Sigmoid colon (tissue), 6 donors: ENCODE measurements at regions not wholly inside any gene's neighbourhood (a gene's known extent, or its start where the extent isn't known, plus 50 kb on each side); places are given as distances from the start of the nearest gene placed in this dataset.

Source experiments
- DNase-seq: peaks from one replicate; pipeline ENCODE4 v3.0.0-alpha.2; 2019
- H3K27ac ChIP-seq, 4 donors: fragments of 200-600 bp; sonication (generic); one replicate each; pipeline ENCODE4 v1.5.1; 2016 to 2019; ENCODE audit warnings: mild to moderate bottlenecking in 1 of 4
- H3K27me3 ChIP-seq, 3 donors: fragments of 200-600 bp; sonication (generic); one replicate each; pipeline ENCODE4 v1.5.1; 2019; ENCODE audit warnings: mild to moderate bottlenecking in 1 of 3
- H3K36me3 ChIP-seq, 4 donors: fragments of 200-600 bp; sonication (generic); one replicate each; pipeline ENCODE4 v1.5.1; 2016 to 2019
- H3K4me1 ChIP-seq, 4 donors: fragments of 200-600 bp; sonication (generic); one replicate each; pipeline ENCODE4 v1.5.1; 2017 to 2019
- H3K4me3 ChIP-seq, 4 donors: fragments of 200-600 bp; sonication (generic); one replicate each; pipeline ENCODE4 v1.5.1; 2017 to 2019; ENCODE audit warnings: mild to moderate bottlenecking in 2 of 4, moderate library complexity in 1 of 4
- H3K9me3 ChIP-seq, 4 donors: fragments of 200-600 bp in 3 of 4; sonication (generic) in 3 of 4; one replicate each; pipeline versions ENCODE4 v1.5.1 to v1.6.1; 2013 to 2019
- EP300 ChIP-seq, 4 donors: sonication (generic); formaldehyde crosslinking; IDR thresholded peaks; one replicate each; pipeline ENCODE4 v1.6.1; 2017; ENCODE audit warnings: antibody characterized with exemption in 4 of 4
- POLR2A ChIP-seq, 2 donors: fragments of 450-650 bp; IDR thresholded peaks; one replicate each; pipeline ENCODE4 v1.6.1; 2016; ENCODE audit warnings: antibody characterized with exemption in 2 of 2, mild to moderate bottlenecking in 2 of 2, moderate library complexity in 2 of 2
- POLR2AphosphoS5 ChIP-seq, 4 donors: sonication (generic); formaldehyde crosslinking; IDR thresholded peaks; one replicate each; pipeline ENCODE4 v1.6.1; 2017; ENCODE audit warnings: antibody characterized with exemption in 4 of 4
- WGBS, 2 donors: extraction: QIAGEN DNeasy Blood & Tissue Kit; methylation state at CpG; one replicate each; pipeline ENCODE4 v1.1.7; 2013; 5-methylcytosine and 5-hydroxymethylcytosine counted together
- intact Hi-C: fragments of 100-400 bp; cut with DNase I; formaldehyde crosslinking; loops from one replicate; pipeline ENCODE4 v1.15.1; 2023
- TF ChIP-seq, protein P1 (sequence below), 4 experiments: fragments of 450-650 bp in 3 of 4; fragments of 200-600 bp in 1 of 4; IDR thresholded peaks; one replicate each; pipeline ENCODE4 v1.5.1; 2016 to 2019; ENCODE audit warnings: antibody characterized with exemption in 4 of 4, mild to moderate bottlenecking in 3 of 4, moderate library complexity in 2 of 4
- donor health status: healthy with polysubstance abuse.
- donor health status: healthy.

DNA sequence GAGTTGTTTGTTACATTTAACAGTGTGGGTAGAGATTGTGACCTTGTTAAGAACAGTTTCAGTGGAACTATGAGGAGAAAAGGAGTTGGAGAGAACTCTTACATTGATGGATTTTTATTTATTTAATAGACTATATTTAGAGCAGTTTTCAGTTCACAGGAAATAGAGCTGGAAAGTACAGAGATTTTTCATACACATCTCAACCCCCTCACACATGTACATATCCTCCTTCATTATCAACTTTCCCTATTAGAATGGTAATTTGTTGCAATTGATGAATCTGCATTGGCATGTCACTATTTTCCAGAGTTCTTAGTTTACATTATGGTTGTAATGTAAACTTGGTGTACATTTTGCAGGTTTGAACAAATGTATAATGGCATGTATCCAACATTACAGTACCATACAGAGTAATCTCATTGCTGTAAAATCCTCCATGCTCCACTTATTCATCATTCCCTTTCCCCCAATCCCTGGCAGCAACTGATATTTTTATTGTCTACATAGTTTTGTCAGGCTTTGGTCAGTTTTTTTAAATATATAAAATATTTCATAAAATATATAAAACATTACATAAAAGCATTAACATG lies 756.6 kb upstream of the DPPA4 start:
- H3K4me1 ChIP-seq: peaks cover 0 to 12% (median 9%) of the 10 kb centered on the region in 4 donors
- H3K4me3 ChIP-seq: no peak overlapping the region
- no peaks in the 10 kb centered on the region for H3K27me3 ChIP-seq
- H3K36me3 ChIP-seq: no peaks in the 10 kb centered on the region
- H3K9me3 ChIP-seq: no peaks in the 10 kb centered on the region
- TF ChIP-seq, protein P1, sequence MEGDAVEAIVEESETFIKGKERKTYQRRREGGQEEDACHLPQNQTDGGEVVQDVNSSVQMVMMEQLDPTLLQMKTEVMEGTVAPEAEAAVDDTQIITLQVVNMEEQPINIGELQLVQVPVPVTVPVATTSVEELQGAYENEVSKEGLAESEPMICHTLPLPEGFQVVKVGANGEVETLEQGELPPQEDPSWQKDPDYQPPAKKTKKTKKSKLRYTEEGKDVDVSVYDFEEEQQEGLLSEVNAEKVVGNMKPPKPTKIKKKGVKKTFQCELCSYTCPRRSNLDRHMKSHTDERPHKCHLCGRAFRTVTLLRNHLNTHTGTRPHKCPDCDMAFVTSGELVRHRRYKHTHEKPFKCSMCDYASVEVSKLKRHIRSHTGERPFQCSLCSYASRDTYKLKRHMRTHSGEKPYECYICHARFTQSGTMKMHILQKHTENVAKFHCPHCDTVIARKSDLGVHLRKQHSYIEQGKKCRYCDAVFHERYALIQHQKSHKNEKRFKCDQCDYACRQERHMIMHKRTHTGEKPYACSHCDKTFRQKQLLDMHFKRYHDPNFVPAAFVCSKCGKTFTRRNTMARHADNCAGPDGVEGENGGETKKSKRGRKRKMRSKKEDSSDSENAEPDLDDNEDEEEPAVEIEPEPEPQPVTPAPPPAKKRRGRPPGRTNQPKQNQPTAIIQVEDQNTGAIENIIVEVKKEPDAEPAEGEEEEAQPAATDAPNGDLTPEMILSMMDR (IDR thresholded peaks at IDR 0.05): no peak
- TF ChIP-seq POLR2AphosphoS5 (IDR thresholded peaks at IDR 0.05) (no peak), EP300 (IDR thresholded peaks at IDR 0.05) (no peak), POLR2A (IDR thresholded peaks at IDR 0.05) (no peak)
- H3K27ac ChIP-seq: no peak overlapping the region
- no peak for DNase-seq
- intact Hi-C loops: no loop called here

DNA sequence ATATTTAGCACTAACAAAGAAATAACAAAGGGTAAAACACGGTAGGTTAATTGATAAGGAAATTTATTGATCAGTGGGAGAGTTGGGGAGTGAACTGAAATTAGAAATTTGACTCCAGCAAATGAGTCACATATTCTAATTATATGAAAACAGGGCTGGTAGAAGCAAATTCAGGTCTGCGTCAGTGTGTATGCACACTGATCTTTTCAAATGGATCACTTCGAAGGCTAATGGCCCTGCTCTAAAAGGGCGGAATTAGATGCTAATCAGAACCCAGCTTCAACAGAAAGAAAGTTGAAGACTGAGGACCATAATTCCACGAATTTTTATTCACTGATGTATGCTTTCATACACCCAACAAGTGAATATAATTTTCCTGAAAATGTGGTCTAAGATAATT lies 762.4 kb upstream of the DPPA4 start:
- WGBS, 2 donors: 72 to 75% methylated on average over 5 of the region's 5 CpGs

DNA sequence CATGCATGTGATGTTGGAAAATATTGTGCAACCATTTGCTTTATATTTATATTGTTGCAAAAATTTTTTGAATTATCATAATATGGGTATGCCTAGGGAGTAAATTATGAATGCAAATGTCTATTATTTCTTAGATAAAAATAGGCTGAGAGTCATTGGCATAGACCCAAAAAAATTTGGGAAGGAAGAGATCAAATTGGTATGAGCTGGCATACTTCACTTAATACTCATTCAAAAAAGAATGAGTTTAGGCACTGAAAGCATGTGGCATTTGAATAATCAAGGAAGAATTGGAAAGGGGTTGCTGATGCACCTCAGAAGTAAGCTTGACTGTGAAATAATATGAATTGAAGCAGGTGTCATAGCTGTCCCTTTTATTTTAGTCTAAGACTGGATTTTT lies 764.0 kb upstream of the DPPA4 start:
- Histone ChIP-seq H3K4me1 (no peaks in the 10 kb centered on the region), H3K36me3 (no peaks in the 10 kb centered on the region), H3K9me3 (no peaks in the 10 kb centered on the region), H3K27me3 (no peaks in the 10 kb centered on the region), H3K4me3 (no peak overlapping the region), H3K27ac (no peak overlapping the region)
- intact Hi-C loops: no loop called here
- TF ChIP-seq, protein P1 (IDR thresholded peaks at IDR 0.05): no peak
- TF ChIP-seq POLR2AphosphoS5 (IDR thresholded peaks at IDR 0.05) (no peak), POLR2A (IDR thresholded peaks at IDR 0.05) (no peak), EP300 (IDR thresholded peaks at IDR 0.05) (no peak)
- no peak for DNase-seq

More for the DNA sequence above, 762.4 kb upstream of the DPPA4 start:
- Histone ChIP-seq H3K4me3 (no peak overlapping the region), H3K9me3 (no peaks in the 10 kb centered on the region), H3K36me3 (no peaks in the 10 kb centered on the region), H3K27me3 (no peaks in the 10 kb centered on the region), H3K27ac (no peak overlapping the region), H3K4me1 (no peaks in the 10 kb centered on the region)
- TF ChIP-seq POLR2A (IDR thresholded peaks at IDR 0.05) (no peak), EP300 (IDR thresholded peaks at IDR 0.05) (no peak), POLR2AphosphoS5 (IDR thresholded peaks at IDR 0.05) (no peak)
- TF ChIP-seq, protein P1 (IDR thresholded peaks at IDR 0.05): no peak
- no peak for DNase-seq
- intact Hi-C loops: no loop called here

DNA sequence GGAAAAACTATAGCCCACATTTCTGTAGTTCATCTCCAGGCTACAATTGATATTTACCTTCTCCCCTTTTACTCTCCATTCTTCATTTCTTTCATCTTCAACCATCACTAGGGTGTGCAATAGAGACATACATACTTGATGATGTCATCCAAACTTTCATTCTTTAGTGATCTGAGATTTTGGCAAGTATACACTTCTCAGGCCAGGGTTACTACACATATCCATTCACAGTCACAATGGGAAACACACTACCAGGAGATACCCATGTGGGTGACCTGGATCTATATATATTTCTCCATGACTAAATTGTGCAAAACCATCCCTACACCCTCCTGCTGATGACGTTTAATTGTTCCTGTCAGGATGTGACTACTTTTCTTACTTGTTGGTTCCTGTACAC lies 769.5 kb upstream of the DPPA4 start:
- no peaks in the 10 kb centered on the region for H3K27me3 ChIP-seq
- no peak overlapping the region for H3K27ac ChIP-seq
- H3K36me3 ChIP-seq: no peaks in the 10 kb centered on the region
- 86 to 90% methylated on average over 1 of the region's 1 CpG for WGBS, 2 donors
- no peak for TF ChIP-seq POLR2A (IDR thresholded peaks at IDR 0.05)
- TF ChIP-seq, protein P1 (IDR thresholded peaks at IDR 0.05): no peak
- no peaks in the 10 kb centered on the region for H3K4me1 ChIP-seq
- intact Hi-C loops: no loop called here
- no peak overlapping the region for H3K4me3 ChIP-seq
- no peak for DNase-seq
- H3K9me3 ChIP-seq: no peaks in the 10 kb centered on the region

DNA sequence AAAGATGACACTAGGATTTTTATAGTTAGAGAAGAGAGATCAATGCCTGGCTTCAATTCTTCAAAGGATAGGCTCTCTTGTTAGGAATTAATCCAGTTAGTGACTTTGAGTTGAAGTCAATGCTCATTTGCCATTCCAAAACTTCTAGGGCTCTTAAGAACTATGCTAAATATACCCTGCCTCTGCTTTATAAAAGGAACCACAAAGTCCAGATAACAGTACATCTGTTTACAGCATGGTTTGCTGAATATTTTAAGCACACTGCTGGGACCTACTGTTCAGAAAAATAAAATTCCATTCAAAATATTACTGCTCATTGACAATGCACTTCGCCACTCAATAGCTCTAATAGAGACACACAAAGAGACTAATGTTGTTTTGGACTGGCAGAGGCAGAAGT lies 786.6 kb upstream of the DPPA4 start:
- intact Hi-C loops: no loop called here
- no peak for TF ChIP-seq POLR2A (IDR thresholded peaks at IDR 0.05)
- TF ChIP-seq POLR2AphosphoS5 (IDR thresholded peaks at IDR 0.05): no peak
- TF ChIP-seq, protein P1 (IDR thresholded peaks at IDR 0.05): no peak
- no peak for TF ChIP-seq EP300 (IDR thresholded peaks at IDR 0.05)
- no peak for DNase-seq
- Histone ChIP-seq H3K4me3 (no peak overlapping the region), H3K27ac (no peak overlapping the region), H3K4me1 (no peaks in the 10 kb centered on the region), H3K9me3 (no peaks in the 10 kb centered on the region), H3K27me3 (no peaks in the 10 kb centered on the region), H3K36me3 (no peaks in the 10 kb centered on the region)
- 81 to 89% methylated on average over 1 of the region's 1 CpG for WGBS, 2 donors
